ENCODE measurements at regions not wholly inside any gene's neighbourhood (a gene's known extent, or its start where the extent isn't known, plus 50 kb on each side); places are given as distances from the start of the nearest gene placed in this dataset.

- no peak for TF ChIP-seq CTCF (IDR thresholded peaks at IDR 0.05; ENCODE audit: insufficient read depth, low read length, poor library complexity, severe bottlenecking)
- no peak for DNase-seq (ENCODE audit: low read depth)
- no peak overlapping the region for H3K4me3 ChIP-seq (ENCODE audit: low read depth, low read length)
Observed at GRCh38 chr5:152606776-152607364, 201.8 kb upstream of the NMUR2 start.

GRCh38 chr5:152607401-152608160, 202.5 kb upstream of the NMUR2 start:
- DNase-seq (ENCODE audit: low read depth): no peak
- H3K4me3 ChIP-seq (ENCODE audit: low read depth, low read length): no peak overlapping the region
- TF ChIP-seq CTCF (IDR thresholded peaks at IDR 0.05; ENCODE audit: insufficient read depth, low read length, poor library complexity, severe bottlenecking): no peak
- no peaks in the 10 kb centered on the region for H3K36me3 ChIP-seq (ENCODE audit: control insufficient read depth, insufficient read depth, low read length)
- H3K27me3 ChIP-seq (ENCODE audit: control insufficient read depth, insufficient read depth, low read length): no peaks in the 10 kb centered on the region

More at GRCh38 chr5:152606776-152607364, 201.8 kb upstream of the NMUR2 start:
- H3K27me3 ChIP-seq (ENCODE audit: control insufficient read depth, insufficient read depth, low read length): no peaks in the 10 kb centered on the region
- no peaks in the 10 kb centered on the region for H3K36me3 ChIP-seq (ENCODE audit: control insufficient read depth, insufficient read depth, low read length)

- no peaks in the 10 kb centered on the region for H3K36me3 ChIP-seq (ENCODE audit: control insufficient read depth, insufficient read depth, low read length)
- H3K4me3 ChIP-seq (ENCODE audit: low read depth, low read length): no peak overlapping the region
- DNase-seq (ENCODE audit: low read depth): no peak
- no peak for TF ChIP-seq CTCF (IDR thresholded peaks at IDR 0.05; ENCODE audit: insufficient read depth, low read length, poor library complexity, severe bottlenecking)
- no peaks in the 10 kb centered on the region for H3K27me3 ChIP-seq (ENCODE audit: control insufficient read depth, insufficient read depth, low read length)
Observed at GRCh38 chr5:152608458-152608857, 203.4 kb upstream of the NMUR2 start.

DNA sequence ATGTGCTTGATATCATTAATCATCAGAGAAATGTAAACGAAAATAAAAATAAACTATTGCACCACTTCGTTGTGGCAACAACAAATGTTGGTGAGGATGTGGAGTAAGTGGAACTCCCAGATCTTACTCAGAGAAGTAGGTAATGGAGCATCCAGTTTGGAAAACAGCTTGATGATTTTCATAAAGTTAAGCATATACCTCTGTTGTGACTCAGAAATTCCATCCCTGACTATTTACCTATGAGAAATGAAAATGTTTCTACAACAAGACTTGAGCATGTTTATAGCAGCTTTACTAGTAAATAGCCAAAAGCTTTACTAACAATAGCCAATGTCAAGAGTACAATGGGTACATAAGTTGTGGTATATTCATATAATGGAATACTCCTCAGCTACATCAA, 214.7 kb upstream of the NMUR2 start:
- Histone ChIP-seq H3K4me3 (ENCODE audit: low read depth, low read length) (no peak overlapping the region), H3K36me3 (ENCODE audit: control insufficient read depth, insufficient read depth, low read length) (no peaks in the 10 kb centered on the region), H3K27me3 (ENCODE audit: control insufficient read depth, insufficient read depth, low read length) (no peaks in the 10 kb centered on the region)
- DNase-seq (ENCODE audit: low read depth): no peak
- TF ChIP-seq CTCF (IDR thresholded peaks at IDR 0.05; ENCODE audit: insufficient read depth, low read length, poor library complexity, severe bottlenecking): no peak

DNA sequence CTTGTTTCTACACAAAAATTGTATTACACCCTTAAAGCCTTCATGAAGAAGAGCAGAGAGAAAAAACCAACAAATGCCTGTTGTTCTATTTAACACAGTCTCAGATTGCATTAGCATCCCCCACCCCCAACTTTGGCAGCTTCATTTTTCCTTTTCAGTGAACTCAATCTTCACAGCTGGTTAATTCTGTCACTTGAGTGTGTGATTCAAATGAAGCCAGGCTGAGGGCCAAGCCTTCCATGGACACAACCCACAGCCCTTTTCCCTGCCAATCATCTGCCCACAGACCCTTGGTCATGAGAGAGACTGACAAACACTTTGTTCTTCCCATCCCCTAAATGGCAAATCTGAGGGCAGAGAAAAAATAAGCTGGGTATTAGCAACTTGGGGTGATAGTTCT, 217.5 kb upstream of the NMUR2 start:
- Histone ChIP-seq H3K36me3 (ENCODE audit: control insufficient read depth, insufficient read depth, low read length) (no peaks in the 10 kb centered on the region), H3K4me3 (ENCODE audit: low read depth, low read length) (no peak overlapping the region), H3K27me3 (ENCODE audit: control insufficient read depth, insufficient read depth, low read length) (no peaks in the 10 kb centered on the region)
- no peak for TF ChIP-seq CTCF (IDR thresholded peaks at IDR 0.05; ENCODE audit: insufficient read depth, low read length, poor library complexity, severe bottlenecking)
- DNase-seq (ENCODE audit: low read depth): no peak

Measured in kidney epithelial cell (primary cell).